ENCODE measurements at regions not wholly inside any gene's neighbourhood (a gene's known extent, or its start where the extent isn't known, plus 50 kb on each side); places are given as distances from the start of the nearest gene placed in this dataset.

DNA sequence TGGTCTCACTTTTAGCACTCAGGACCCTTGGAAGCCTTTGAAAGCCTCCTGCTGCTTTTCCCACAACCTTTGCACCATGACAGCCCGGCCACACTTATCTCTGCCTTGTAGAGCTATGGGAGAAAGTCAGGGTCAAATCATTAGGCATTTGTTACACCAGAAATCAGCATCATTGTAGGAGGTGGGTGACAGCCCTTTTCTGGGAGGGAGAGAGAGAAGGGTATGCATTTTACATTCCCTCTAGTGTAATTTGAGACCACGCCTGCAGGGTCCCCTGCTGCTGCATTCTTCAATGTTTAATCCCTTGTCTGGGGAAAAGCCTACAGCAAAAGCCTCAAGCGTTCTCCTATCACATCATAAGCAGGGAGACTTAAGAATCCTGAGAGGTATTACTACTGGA, 766.8 kb upstream of the FAM98A start:
- Histone ChIP-seq H3K36me3 (ENCODE audit: insufficient read depth, low read length) (no peaks in the 10 kb centered on the region), H3F3A (ENCODE audit: low read depth) (no peaks in the 10 kb centered on the region), H3K9me2 (replicated peaks; ENCODE audit: low read depth, low read length) (no peaks in the 10 kb centered on the region), H3K4me1 (ENCODE audit: insufficient read depth, low read length, poor library complexity, severe bottlenecking) (no peaks in the 10 kb centered on the region), H3K9me3 (ENCODE audit: insufficient read depth, low read depth, low read length) (no peaks in the 10 kb centered on the region), H2AFZ (ENCODE audit: low read length) (no peak overlapping the region), H3K4me3 (ENCODE audit: low read length, poor library complexity, severe bottlenecking) (no peak overlapping the region), H3K9ac (ENCODE audit: low read depth, low read length, poor library complexity, severe bottlenecking) (no peak overlapping the region), H3K4me2 (ENCODE audit: low read depth, low read length, poor library complexity, severe bottlenecking) (no peak overlapping the region), H3K27me3 (ENCODE audit: insufficient read depth, low read length, poor library complexity, severe bottlenecking) (no peaks in the 10 kb centered on the region), H3K79me2 (ENCODE audit: insufficient read depth, low read length) (no peaks in the 10 kb centered on the region), H4K20me1 (ENCODE audit: insufficient read depth, low read length, poor library complexity, severe bottlenecking) (no peaks in the 10 kb centered on the region)
- no peak for TF ChIP-seq CTCF (conservative IDR thresholded peaks at IDR 0.05; ENCODE audit: low read length)
- no peak for TF ChIP-seq EZH2phosphoT487 (IDR thresholded peaks at IDR 0.05; ENCODE audit: borderline replicate concordance)

GRCh38 chr2:34365512-34365911, 766.4 kb upstream of the FAM98A start:
- H3K4me3 ChIP-seq (ENCODE audit: low read length, poor library complexity, severe bottlenecking): no peak overlapping the region
- no peaks in the 10 kb centered on the region for H3K9me3 ChIP-seq (ENCODE audit: insufficient read depth, low read depth, low read length)
- no peaks in the 10 kb centered on the region for H3F3A ChIP-seq (ENCODE audit: low read depth)
- no peak overlapping the region for H2AFZ ChIP-seq (ENCODE audit: low read length)
- H3K9me2 ChIP-seq (replicated peaks; ENCODE audit: low read depth, low read length): no peaks in the 10 kb centered on the region
- no peaks in the 10 kb centered on the region for H3K4me1 ChIP-seq (ENCODE audit: insufficient read depth, low read length, poor library complexity, severe bottlenecking)
- no peaks in the 10 kb centered on the region for H4K20me1 ChIP-seq (ENCODE audit: insufficient read depth, low read length, poor library complexity, severe bottlenecking)
- H3K27me3 ChIP-seq (ENCODE audit: insufficient read depth, low read length, poor library complexity, severe bottlenecking): no peaks in the 10 kb centered on the region
- TF ChIP-seq EZH2phosphoT487 (IDR thresholded peaks at IDR 0.05; ENCODE audit: borderline replicate concordance) (no peak), CTCF (conservative IDR thresholded peaks at IDR 0.05; ENCODE audit: low read length) (no peak)
- no peaks in the 10 kb centered on the region for H3K79me2 ChIP-seq (ENCODE audit: insufficient read depth, low read length)
- H3K9ac ChIP-seq (ENCODE audit: low read depth, low read length, poor library complexity, severe bottlenecking): no peak overlapping the region
- no peaks in the 10 kb centered on the region for H3K36me3 ChIP-seq (ENCODE audit: insufficient read depth, low read length)
- no peak overlapping the region for H3K4me2 ChIP-seq (ENCODE audit: low read depth, low read length, poor library complexity, severe bottlenecking)

DNA sequence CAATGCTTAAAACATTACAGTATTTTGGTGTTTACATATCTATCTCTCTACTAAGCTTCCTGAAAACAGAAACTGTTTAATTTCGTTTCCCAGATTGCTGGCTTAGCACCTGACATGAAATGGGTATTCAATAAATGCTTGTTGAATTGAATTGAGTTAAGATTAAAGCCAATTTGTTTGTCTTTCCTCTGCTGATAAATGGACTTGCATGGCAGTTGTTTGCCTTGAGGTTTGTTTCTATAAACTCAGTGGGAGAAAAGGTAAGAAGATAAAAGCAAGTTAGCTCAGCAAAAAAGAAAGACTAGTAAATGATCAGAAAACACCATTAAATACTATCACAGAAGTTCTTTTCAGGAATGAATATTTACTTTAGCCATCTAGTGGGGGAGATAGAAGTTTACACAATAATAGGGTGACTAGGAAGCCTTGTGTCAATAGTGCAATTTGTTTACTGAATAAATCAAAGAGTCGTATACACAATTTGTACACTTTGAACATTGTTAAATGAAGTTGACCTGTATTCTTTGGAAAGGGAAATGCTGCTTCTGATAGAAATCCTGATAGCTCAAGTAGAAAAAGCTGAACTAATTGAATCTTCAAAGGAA, 754.5 kb upstream of the FAM98A start:
- Histone ChIP-seq H3K4me3 (ENCODE audit: low read length, poor library complexity, severe bottlenecking) (no peak overlapping the region), H3K4me1 (ENCODE audit: insufficient read depth, low read length, poor library complexity, severe bottlenecking) (no peaks in the 10 kb centered on the region), H3K9me2 (replicated peaks; ENCODE audit: low read depth, low read length) (no peaks in the 10 kb centered on the region), H3F3A (ENCODE audit: low read depth) (no peaks in the 10 kb centered on the region), H3K4me2 (ENCODE audit: low read depth, low read length, poor library complexity, severe bottlenecking) (no peak overlapping the region), H3K9me3 (ENCODE audit: insufficient read depth, low read depth, low read length) (no peaks in the 10 kb centered on the region), H3K79me2 (ENCODE audit: insufficient read depth, low read length) (no peaks in the 10 kb centered on the region), H3K9ac (ENCODE audit: low read depth, low read length, poor library complexity, severe bottlenecking) (no peak overlapping the region), H2AFZ (ENCODE audit: low read length) (no peak overlapping the region), H4K20me1 (ENCODE audit: insufficient read depth, low read length, poor library complexity, severe bottlenecking) (no peaks in the 10 kb centered on the region), H3K27me3 (ENCODE audit: insufficient read depth, low read length, poor library complexity, severe bottlenecking) (no peaks in the 10 kb centered on the region), H3K36me3 (ENCODE audit: insufficient read depth, low read length) (no peaks in the 10 kb centered on the region)
- no peak for TF ChIP-seq CTCF (conservative IDR thresholded peaks at IDR 0.05; ENCODE audit: low read length)
- no peak for TF ChIP-seq EZH2phosphoT487 (IDR thresholded peaks at IDR 0.05; ENCODE audit: borderline replicate concordance)
